Medulla oblongata (tissue), 1 donor: ENCODE measurements at regions not wholly inside any gene's neighbourhood (a gene's known extent, or its start where the extent isn't known, plus 50 kb on each side); places are given as distances from the start of the nearest gene placed in this dataset.

Experiments used
- DNase-seq: peaks from one replicate; pipeline ENCODE4 v3.0.0-alpha.2; 2015; ENCODE audit errors: extremely low spot score

DNA sequence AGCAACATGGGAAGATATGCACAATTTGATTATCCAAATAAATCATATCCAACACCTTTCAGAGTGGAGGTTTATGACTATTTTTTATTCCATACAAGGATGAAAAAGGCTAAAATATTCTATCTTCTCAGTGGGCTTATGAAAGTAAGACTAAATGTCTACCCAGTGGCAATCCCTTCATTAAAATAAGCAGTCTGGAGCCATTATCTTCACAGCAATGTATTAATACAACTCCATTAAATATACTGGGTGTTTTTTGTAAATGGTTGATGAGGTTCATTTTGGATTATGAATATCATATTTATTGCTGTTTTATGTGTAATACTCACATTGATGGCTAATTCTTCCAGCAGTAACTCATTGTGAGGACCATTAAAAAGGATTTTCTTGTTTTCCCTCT, 352.7 kb upstream of the SOX11 start:
- no peak for DNase-seq

DNA sequence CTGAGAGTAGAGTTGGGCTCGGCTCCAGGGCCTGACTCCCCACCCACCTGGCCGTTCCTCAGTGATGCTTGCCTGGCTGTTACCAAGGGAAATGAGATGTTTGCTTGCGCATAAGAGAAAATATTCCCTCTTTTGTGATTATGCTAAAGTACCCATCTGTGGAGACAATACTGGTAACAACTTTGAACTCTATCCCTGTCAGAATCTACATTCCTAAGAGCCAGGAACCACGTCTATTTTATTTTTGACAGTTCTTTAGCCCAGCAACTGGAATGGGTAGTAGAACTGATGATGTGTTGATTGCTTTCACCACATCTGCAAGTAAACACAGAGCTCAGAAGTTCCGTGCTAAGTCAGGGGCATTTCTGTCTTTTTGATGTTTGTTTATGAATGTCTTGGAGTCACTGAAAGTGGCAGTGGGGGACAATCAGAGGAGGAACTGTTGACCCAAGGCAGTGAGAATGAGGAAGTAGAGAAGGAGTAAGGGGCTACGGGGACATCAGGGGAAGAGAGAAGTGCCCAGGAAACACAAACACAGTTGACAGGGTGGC, 348.3 kb upstream of the SOX11 start:
- no peak for DNase-seq

DNA sequence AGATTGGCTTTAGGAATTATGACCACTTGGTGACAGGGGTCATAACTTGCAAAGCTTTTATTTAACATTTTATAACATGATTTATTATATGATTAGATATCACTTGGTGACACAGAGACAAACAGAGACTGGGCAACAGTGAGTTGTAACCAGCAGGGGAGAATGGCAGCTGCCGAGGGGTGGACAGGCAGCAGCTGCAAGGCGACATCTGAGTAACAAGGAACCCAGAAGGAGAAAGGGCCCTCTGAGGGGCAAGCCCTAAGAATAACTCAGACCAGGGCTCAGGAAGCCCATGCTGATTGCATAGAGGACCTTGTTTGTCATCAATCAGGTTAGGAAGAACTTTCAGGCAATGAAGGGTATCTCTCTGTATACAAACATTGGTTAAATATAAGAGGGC, 339.9 kb upstream of the SOX11 start:
- DNase-seq = no peak

DNA sequence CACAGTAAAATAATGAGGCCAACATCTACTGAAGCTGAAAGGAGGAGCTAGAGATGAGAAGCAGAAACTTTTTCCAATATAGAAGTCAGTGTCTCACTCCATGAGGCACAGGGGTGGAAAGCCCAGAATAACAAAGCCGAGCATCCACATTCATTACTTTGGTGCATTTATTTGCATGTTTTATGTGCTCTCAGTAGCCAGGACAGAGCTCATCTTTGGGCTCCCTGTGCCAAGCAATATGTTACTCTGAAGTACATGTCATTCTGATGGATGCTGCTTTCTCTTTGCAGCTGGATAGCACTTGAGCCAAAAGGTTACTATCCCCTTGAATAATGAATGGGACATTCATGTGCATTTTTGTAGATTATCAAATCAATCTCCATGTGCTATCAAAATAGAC, 338.6 kb upstream of the SOX11 start:
- DNase-seq = no peak

DNA sequence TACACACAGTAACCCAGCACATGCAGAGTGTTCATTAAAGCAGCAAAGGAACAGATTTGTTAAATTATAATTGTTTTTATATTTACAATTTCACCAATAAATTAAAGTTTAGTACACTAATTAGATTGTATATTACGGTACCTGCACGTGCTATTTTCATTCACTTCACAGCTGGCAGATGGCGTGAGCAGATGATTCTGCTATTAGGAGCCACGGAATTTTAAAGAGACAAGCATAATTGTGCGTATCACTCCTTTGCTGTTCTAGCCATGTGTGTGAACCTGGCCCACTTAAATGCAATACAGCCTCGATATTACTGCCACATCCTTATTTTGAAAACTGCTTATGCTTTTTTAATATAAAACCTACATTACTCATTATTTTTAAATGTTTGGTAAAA, 332.8 kb upstream of the SOX11 start:
- DNase-seq = no peak

DNA sequence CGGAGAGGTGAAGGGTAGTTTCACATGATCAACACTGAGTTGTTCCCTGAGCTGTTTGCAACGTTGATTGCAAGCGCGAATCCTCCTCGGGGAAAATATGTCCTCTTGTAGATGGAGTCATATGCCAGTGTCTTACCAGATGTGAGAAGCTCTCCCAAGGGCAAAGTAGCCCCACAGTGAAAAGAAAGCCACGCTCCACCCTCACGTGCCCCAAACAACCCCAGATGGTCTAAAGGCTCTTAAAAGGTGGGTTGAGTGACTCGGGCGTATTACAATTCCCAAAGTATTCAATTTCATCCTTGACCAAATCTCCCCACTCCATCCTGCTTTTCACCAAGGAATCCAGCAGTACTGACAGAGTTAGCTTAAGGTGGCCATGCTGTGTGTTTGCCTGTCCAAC, 332.1 kb upstream of the SOX11 start:
- DNase-seq = no peak

DNA sequence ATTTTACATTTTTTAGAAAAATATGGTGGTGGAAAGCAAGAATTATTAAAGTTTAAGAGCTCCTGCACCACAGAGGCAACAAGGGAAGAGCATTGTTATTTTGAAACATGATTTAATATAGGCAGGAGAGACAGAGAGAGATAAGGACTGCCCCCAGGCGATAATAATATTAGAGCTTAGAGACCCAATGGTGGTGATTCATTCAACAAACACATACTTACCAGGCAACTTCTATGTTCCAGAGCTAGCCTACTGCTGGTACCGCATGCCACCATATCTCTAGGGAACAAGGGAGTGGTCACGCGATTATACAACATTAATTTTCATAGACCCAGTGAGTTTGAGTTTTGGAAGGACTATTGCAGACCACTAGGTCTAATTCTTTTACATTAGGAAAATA, 327.8 kb upstream of the SOX11 start:
- DNase-seq = no peak

DNA sequence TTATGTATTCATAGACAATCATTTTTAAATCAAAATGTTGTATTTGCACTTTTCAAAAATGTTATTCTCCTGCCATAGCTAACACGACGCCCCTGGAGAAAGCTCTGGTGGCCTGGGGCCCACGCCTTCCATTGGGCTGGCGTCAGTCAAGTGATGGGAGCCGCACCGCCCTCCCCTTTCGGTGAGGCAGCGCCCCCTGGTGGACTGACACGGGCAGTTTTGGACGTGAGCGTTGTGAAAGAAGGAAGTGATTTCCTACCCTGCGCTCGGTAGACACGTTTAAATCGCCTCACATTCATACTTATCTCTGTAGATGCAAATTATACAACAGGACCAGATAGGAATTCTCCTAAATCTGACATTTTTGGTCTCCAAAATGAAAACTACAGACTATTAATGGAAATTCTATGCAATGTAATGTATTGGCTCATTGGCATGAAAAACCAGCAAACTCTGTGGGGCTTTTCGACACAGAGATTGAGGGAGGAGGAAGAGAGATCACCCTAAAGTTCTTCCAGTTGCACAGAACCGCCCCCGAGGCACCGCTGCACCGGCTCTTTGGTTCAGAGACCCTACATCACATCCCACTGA, 326.2 kb upstream of the SOX11 start:
- DNase-seq = peak; percentile 74

DNA sequence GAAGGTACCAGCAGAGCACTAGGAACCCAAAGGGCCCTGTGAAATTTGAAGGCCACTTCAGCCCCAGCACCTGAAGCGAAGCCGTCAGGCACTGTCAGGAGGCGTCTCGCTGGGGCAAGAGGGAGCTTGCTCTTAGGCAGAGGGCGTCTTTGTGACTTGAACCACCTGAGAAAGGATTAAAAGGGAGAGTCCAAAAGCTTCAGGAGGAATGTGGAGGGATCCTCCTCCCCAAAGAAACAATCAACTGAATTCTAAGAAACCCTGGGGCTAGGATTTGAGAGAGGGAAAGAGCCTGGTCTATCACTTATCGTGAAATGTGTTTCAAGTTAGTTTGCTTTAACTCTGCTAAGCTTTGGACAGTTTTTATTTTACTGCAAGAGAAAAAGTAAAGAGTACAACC, 324.9 kb upstream of the SOX11 start:
- no peak for DNase-seq

DNA sequence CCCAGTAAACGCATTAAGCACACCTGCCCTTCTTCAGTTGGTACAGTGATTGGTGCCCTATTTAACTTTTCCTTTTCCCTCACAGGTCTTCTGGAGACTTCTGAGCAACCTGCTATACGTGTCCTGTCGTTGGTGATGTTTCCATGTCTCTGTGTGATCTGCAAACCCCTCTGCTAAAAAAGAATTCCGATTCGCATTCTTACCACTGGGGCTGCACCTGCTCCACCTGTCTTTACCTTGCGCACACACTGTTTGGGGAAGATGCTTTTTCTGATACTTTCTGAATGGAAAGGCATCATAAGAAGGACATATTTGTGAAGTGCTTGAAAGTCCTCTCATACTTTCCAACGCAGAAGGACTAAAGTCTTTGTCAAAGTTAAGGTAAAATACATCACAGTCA, 323.9 kb upstream of the SOX11 start:
- DNase-seq = no peak

DNA sequence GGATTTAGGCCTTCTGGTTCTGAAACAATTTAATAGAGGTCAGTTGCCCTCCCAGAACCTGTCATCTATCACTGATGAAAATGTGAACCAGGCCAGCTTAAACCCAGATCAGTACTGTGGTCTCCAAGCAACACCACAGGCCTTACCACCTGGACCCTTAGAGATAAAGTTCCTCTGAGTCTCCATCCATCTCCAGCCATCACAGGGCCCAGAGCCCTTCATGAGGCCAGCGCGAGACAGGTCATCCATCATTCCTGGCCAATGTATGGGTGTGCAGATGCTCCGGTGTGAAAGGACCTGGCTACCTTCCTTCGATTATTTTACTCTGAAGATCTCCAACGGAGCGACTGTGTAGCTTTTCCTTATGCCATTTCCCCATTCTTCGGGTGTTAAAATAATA, 322.7 kb upstream of the SOX11 start:
- DNase-seq = no peak

DNA sequence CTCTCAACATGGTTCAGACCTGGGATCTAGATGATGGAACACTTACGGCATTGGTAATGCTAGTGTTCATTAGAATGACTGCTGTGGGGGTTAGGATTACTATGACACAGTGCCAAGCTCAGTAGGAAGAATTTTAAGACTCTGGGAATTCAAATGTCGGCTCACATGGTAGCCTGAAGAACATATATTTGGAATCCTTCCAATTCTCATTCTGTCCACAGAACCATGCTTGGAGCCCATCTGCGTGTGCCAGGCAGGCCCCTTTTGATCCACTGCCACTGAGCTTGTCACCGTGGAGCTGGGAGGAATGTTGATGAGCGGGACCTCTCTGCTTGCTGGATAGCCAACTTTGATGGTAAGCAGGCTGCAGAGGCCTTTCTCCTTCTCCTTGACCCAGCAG, 322.0 kb upstream of the SOX11 start:
- no peak for DNase-seq

DNA sequence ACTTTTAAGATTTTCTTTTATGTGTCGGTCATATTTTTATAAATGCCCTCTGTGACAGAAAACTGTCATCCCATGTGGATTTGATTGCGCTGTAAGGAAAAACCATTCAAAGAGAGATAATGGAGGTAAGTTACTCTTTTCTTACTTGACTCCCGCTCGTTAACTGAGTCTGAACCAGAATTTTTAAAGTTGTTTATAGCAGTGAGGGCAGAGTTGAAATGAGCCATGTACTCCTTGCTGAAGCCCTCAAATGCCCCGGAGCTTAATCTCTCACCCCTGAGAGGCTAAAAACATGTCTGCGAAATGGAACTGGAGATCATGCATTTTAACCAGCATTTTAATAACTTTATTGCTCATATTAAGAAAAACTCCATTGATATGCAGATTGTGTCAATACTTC, 320.0 kb upstream of the SOX11 start:
- no peak for DNase-seq

DNA sequence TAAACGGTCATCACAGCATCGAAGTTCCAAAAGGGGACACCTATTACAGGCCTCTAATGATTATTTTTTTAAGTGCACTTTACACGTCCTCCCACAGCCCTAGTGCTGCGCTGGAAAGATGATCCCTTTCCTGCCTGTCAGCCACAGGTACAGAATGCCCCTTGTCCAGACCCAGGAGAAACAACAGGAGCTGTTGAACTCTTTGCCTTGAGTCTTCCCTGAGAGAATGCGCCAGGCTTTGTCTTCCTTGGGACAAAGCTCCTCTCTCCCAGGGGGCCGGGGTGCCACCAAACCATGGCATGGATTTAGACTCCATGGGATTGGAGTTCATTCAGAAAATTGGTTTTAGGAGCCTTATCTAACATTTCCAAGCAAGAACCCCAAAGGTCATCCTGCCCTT, 319.0 kb upstream of the SOX11 start:
- peak; percentile 11 for DNase-seq

DNA sequence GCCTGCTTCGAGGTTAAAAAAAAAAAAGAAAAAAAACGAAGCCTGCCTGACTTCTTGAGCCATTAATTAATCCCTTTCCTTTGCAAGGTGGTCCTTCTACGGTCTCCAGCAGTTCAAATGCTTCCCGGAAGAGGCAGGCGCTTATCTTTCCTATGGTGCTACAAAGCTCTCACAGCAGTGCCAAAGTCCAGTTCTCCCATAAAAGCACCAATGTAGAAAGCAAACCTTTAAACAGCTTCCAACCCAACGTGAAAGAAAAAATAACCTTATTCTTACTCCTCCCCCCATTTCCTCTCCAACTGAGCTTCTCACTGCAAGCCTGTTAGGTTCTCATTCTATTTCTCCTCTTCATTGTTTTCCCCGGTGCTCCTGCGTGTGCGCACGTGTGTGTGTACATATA, 317.4 kb upstream of the SOX11 start:
- DNase-seq = no peak

DNA sequence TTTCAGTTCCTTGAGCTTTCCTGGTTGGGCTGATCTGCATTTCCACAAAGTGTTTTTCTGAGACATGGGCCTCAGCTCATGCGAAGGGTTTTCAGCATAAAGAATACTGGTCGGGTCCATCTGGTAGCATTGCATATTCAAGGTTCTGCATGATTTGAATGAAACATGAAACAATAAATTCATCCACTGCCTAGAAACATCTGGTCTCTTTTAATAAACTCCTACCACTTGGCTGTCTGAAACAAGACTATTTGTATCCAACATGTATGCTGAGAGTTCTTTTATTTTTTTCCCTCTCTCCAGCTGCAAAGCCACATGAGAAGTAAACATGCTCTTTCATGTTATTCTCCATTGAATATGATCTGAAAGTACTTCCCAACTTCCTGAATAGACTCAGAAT, 314.9 kb upstream of the SOX11 start:
- DNase-seq = no peak

DNA sequence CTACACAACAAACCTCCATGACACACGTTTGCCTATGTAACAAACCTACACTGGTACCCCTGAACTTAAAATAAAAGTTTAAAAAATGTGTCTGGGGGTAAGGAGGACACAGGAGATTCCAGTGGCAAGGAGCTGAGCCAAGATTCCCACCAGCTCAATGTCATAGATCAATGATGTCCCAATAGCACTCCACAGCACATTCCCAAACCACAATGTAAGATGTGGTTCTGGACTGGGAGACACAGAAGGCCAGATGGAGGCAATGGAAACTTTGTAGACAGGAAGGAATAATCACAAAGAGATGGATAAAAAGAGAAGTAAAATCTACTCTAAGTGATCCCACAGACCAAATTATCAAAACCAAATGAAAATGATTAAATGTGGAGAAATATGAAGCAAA, 312.4 kb upstream of the SOX11 start:
- DNase-seq = no peak

DNA sequence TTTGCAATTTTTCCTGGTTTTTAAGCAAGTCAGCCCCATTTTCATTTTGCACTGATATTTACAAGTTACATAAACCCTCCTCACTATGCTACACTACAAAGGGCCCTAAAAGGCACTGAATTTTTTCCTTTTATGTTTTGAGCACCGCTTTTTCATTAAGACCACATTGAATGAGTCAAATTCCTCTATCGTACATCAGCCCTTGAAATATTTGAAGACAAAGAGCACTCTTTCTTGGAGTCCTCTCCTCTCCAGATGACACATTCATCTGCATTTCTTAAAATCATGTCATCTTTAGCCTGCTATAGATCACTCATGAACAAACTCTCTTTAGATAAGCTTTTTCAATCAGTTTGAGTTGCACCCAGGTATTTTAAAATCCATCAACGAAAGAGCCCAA, 306.6 kb upstream of the SOX11 start:
- DNase-seq = no peak

DNA sequence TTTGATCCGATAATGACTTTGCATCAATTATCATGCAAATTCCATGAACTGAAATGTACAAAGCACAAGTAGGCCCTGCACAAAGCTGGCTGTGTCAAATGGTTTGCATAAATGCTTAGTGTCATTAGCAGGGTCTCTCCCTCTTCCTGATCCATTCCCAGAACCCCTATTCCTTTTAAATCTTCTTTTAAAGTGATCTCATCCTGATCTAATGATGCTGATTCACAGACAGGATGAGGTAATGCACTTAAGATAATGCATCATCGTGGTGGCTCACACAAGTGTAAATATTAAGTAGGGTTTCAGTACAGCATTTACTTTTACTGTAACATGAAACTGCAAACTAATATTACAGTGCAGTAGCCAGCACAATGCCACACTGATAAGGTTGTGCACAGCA, 304.8 kb upstream of the SOX11 start:
- DNase-seq = no peak

DNA sequence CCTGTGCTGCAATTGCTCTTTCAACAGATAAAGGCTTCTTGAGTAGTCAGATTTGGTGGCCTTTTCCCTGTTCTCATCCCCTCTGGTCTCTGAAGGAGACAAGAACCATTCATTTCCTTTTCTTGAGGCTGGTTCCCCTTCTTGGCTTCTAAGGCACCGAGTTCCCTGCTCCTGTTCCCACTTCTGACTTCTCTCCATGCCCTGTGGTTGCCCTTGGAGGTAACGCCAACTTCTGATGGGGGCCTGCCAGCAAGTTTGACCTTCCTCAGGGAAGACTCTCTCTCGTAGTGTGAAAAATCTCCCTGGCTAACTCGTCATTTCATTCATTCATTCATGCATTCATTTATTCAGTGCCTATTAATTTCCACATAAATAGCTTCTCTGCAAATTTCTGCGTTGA, 302.4 kb upstream of the SOX11 start:
- DNase-seq = no peak

DNA sequence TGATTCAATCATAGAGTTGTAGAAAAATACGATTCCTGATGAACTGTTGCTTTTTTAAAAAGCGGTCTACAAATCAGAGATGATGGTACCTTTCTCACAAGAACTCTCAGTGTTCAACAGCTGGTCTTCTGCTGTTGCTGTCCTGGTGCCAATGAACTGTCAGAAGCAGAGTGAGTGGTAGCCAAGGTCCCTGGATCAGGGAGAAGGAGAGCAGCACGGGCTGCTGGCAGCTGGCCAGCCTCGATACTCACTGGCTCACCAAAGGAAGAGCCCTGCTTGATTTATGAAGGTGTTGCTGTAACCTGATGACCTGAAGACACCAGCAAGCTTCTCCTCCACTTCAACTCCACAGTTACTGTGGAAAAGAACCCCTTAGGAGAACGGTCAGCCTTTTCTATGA, 300.8 kb upstream of the SOX11 start:
- DNase-seq = no peak

DNA sequence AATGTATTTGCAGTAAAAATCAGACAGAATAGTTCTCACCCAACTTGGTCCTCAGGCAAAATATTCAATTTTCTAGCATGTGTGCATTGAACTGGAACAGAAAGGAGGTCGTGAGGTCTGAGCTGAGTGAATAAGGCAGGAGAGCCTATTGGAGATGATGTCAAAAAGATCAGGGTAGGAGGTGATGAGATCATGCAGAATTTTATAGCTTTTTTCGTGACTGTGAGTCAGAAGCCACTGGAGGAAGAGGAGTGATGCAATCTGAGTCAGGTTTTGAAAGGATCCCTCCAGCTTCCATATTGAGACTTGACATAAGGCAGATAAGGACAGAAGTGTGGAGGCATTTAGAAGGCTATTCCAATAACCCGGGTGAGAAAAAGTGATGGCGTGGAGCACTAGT, 299.5 kb upstream of the SOX11 start:
- no peak for DNase-seq

DNA sequence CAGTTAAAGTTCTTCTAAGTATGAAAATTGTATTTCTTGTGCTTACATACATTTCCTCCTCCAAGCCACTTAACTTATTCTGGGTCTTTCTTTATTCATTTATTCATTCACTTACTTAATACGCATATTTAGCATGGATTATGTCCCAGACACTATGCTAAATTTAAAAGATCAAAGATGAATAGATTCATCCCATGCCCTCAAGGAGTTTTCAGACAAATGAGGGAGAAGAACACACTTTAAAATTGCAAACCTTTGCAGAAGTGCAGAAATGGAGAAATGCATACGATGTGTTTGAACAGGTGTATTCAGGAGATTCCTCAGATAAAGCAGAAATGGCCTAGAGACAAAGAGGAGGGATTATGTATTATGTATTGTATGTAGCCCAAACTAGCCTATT, 298.7 kb upstream of the SOX11 start:
- no peak for DNase-seq

DNA sequence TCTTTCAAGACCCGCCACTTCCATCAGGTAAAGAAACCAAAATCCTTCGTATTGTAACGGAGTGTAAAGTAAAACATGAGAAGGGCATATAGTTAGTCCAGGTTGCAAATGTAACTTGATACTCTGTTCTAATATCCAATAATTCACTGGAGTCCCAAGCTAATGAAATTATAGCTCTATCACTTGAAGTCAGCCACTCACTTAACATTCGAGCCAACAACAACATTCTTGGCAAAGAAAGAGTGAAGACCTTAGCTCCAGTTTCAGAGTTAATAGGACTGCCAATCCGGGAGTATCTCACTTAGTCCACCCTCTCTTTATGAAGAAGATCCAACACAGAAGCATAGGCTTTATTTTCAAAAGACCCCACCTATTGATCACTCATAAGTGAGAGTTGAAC, 298.0 kb upstream of the SOX11 start:
- no peak for DNase-seq
